ENCODE measurements at regions not wholly inside any gene's neighbourhood (a gene's known extent, or its start where the extent isn't known, plus 50 kb on each side); places are given as distances from the start of the nearest gene placed in this dataset.

DNA sequence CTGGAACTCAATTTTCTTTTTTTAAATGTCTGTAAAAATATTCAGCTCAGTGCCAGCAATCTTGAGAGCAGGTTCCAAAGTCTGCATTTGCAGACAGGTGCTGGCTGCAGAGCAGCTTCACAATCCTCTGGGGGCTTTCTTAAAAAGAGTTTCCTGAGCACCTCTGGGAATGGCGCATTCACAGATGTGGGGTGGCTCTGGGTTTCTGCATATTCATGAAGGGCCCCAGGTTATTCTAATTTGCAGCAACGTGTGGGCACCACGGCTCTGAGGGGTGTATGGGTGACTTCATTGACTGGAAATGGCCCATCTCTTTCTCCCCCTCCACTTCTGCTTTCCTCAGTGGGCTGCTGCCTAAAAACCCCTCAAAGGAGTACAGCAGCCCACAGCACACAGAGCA, 225.0 kb upstream of the APCDD1 start:
- CTCF ChIA-PET: no interaction called here
- ATAC-seq (no peak), DNase-seq (ENCODE audit: low read depth, low spot score) (no peak)
- intact Hi-C loops (cut with micrococcal nuclease; ENCODE audit: unreplicated experiment): no loop called here
- TF ChIP-seq REST (IDR thresholded peaks at IDR 0.05; ENCODE audit: insufficient read depth in 1 of 2, low read depth in 2 of 2, low read length in 1 of 2): no peak
- no peak for TF ChIP-seq SIN3A (IDR thresholded peaks at IDR 0.05; ENCODE audit: borderline replicate concordance, insufficient read depth, low read depth, low read length)
- no peak for TF ChIP-seq TCF7L2 (IDR thresholded peaks at IDR 0.05; ENCODE audit: low read depth, low read length)
- no peak for TF ChIP-seq POLR2AphosphoS5 (IDR thresholded peaks at IDR 0.05; ENCODE audit: low read depth, low read length)
- no peak for TF ChIP-seq CTCF (IDR thresholded peaks at IDR 0.05)
- Histone ChIP-seq H3K27ac (ENCODE audit: low read length) (no peak overlapping the region), H3K4me3 (ENCODE audit: low read depth in 2 of 2, low read length in 2 of 2) (no peak overlapping the region), H3K4me1 (ENCODE audit: control insufficient read depth, insufficient read depth, low read length) (no peaks in the 10 kb centered on the region), H3K9me3 (ENCODE audit: control insufficient read depth, insufficient read depth, low read depth, low read length) (no peaks in the 10 kb centered on the region), H3K36me3 (ENCODE audit: control insufficient read depth, insufficient read depth, low read length) (no peaks in the 10 kb centered on the region), H3K27me3 (ENCODE audit: control insufficient read depth, insufficient read depth, low read length) (no peaks in the 10 kb centered on the region)
- no TSS peak for BruUV-seq (replicated peaks)
- in situ Hi-C loops (cut with HindIII; ENCODE audit: low pct_unique_long_range_greater_than_20kb, low sequenced_read_pairs): no loop called here
- POLR2A ChIA-PET: no interaction called here

- no peaks in the 10 kb centered on the region for H3K4me1 ChIP-seq (ENCODE audit: control insufficient read depth, insufficient read depth, low read length)
- POLR2A ChIA-PET: no interaction called here
- H3K36me3 ChIP-seq (ENCODE audit: control insufficient read depth, insufficient read depth, low read length): no peaks in the 10 kb centered on the region
- no peaks in the 10 kb centered on the region for H3K27me3 ChIP-seq (ENCODE audit: control insufficient read depth, insufficient read depth, low read length)
- H3K9me3 ChIP-seq (ENCODE audit: control insufficient read depth, insufficient read depth, low read depth, low read length): no peaks in the 10 kb centered on the region
- in situ Hi-C loops (cut with HindIII; ENCODE audit: low pct_unique_long_range_greater_than_20kb, low sequenced_read_pairs) (no loop called here), intact Hi-C loops (cut with micrococcal nuclease; ENCODE audit: unreplicated experiment) (no loop called here)
- DNase-seq (ENCODE audit: low read depth, low spot score): no peak
- CTCF ChIA-PET: no interaction called here
- no TSS peak for BruUV-seq (replicated peaks)
- no peak overlapping the region for H3K4me3 ChIP-seq (ENCODE audit: low read depth in 2 of 2, low read length in 2 of 2)
- H3K27ac ChIP-seq (ENCODE audit: low read length): no peak overlapping the region
- no peak for TF ChIP-seq REST (IDR thresholded peaks at IDR 0.05; ENCODE audit: insufficient read depth in 1 of 2, low read depth in 2 of 2, low read length in 1 of 2)
- no peak for ATAC-seq
Observed at GRCh38 chr18:10230072-10230471, 224.4 kb upstream of the APCDD1 start.

All from Panc1 (cell line).